HCT116 (cell line): ENCODE measurements at regions not wholly inside any gene's neighbourhood (a gene's known extent, or its start where the extent isn't known, plus 50 kb on each side); places are given as distances from the start of the nearest gene placed in this dataset.

Experiments used
- ATAC-seq: fragments of 200-7000 bp; cut with Tn5 transposase; 2 replicates; pipeline ENCODE4 v1.9.1; 2020; ENCODE audit warnings: mild to moderate bottlenecking, moderate library complexity
- BruUV-seq: library from RNA; stranded (reverse); fragments of 400-500 nt; replicated peaks from 2 replicates; lab custom pipeline; 2021; lab: Mats Ljungman, UMichigan
- CTCF ChIA-PET: fragments of 300-600 bp; sonication (Branson Sonifier 250); formaldehyde crosslinking; loops from one replicate; lab custom pipeline; 2021; ENCODE audit warnings: antibody characterized with exemption; lab: Charles Lee
- POLR2A ChIA-PET: fragments of 300-600, 350-600 bp; sonication (Branson Sonifier 250); formaldehyde crosslinking; loops from one replicate; lab custom pipeline; 2021; ENCODE audit warnings: antibody characterized with exemption; lab: Charles Lee
- RAD21 ChIA-PET, 2 experiments: fragments of 300-600 bp; sonication (Branson Sonifier 250); formaldehyde crosslinking; loops; one replicate each; lab custom pipeline; 2023; ENCODE audit warnings: low total read pairs in 2 of 2; ENCODE audit not compliant: uncharacterized antibody in 2 of 2, unreplicated experiment in 2 of 2, low non-redundant PET in 1 of 2; lab: Charles Lee
- DNase-seq: peaks from one replicate; pipeline ENCODE4 v3.0.0-alpha.2; 2010; ENCODE audit warnings: low read depth, low spot score
- H2AFZ ChIP-seq: fragments of 200-600 bp; shearing (Covaris generic), sonication (generic); 2 replicates; pipeline ENCODE4 v1.6.1; 2017; ENCODE audit warnings: low read depth, mixed run types, mixed read lengths, antibody characterized with exemption, low read length; ENCODE audit not compliant: poor library complexity, severe bottlenecking
- H3K27ac ChIP-seq: 2 replicates; pipeline ENCODE4 v1.5.1; 2012; ENCODE audit warnings: low read depth, low read length
- H3K27me3 ChIP-seq: fragments of 200-600 bp; sonication (generic); 2 replicates; pipeline ENCODE4 v1.6.1; 2016; ENCODE audit warnings: mixed run types, low read length, mixed read lengths; ENCODE audit not compliant: insufficient read depth
- H3K36me3 ChIP-seq, 2 experiments: fragments of 200-500 bp in 1 of 2; fragments of 200-600 bp in 1 of 2; sonication (Bioruptor generic) in 1 of 2; sonication (generic) in 1 of 2; 2 replicates each; pipeline versions ENCODE4 v1.5.1 to v1.6.1; 2014 to 2016; ENCODE audit warnings: low read length in 2 of 2, inconsistent platforms in 1 of 2, mixed read lengths in 1 of 2, mixed run types in 1 of 2; ENCODE audit not compliant: insufficient read depth in 2 of 2, control insufficient read depth in 1 of 2
- H3K4me1 ChIP-seq, 2 experiments: fragments of 200-600 bp in 1 of 2; sonication (generic) in 1 of 2; 2 replicates each; pipeline versions ENCODE4 v1.5.1 to v1.6.1; 2012 to 2017; ENCODE audit warnings: low read length in 2 of 2, inconsistent platforms in 1 of 2, mild to moderate bottlenecking in 1 of 2, mixed read lengths in 1 of 2, mixed run types in 1 of 2, moderate library complexity in 1 of 2; ENCODE audit not compliant: insufficient read depth in 2 of 2, control insufficient read depth in 1 of 2
- H3K4me2 ChIP-seq: fragments of 200-600 bp; sonication (generic); 2 replicates; pipeline ENCODE4 v1.6.1; 2017; ENCODE audit warnings: mixed run types, low read length, mixed read lengths
- H3K4me3 ChIP-seq, 2 experiments: fragments of 200-600 bp in 1 of 2; sonication (generic) in 1 of 2; replicated peaks in 1 of 2; 2 replicates each; pipeline ENCODE4 v1.5.1; 2011 to 2016; ENCODE audit warnings: low read length in 2 of 2, control low read depth in 1 of 2, low read depth in 1 of 2, mild to moderate bottlenecking in 1 of 2, mixed read lengths in 1 of 2, mixed run types in 1 of 2
- H3K79me2 ChIP-seq: fragments of 200-600 bp; sonication (generic); 2 replicates; pipeline ENCODE4 v1.6.1; 2017; ENCODE audit warnings: mild to moderate bottlenecking, mixed run types, low read length, moderate library complexity, mixed read lengths; ENCODE audit not compliant: insufficient read depth
- H3K9ac ChIP-seq: fragments of 200-600 bp; sonication (generic); 2 replicates; pipeline ENCODE4 v1.6.1; 2016; ENCODE audit warnings: low read length, mixed read lengths
- H3K9me2 ChIP-seq: fragments of 200-600 bp; sonication (generic), shearing (Covaris generic); 2 replicates; pipeline ENCODE4 v1.6.1; 2017; ENCODE audit warnings: mixed run types, mild to moderate bottlenecking, moderate library complexity; ENCODE audit not compliant: insufficient read depth
- H3K9me3 ChIP-seq, 2 experiments: fragments of 200-500 bp in 1 of 2; fragments of 200-600 bp in 1 of 2; sonication (Bioruptor generic) in 1 of 2; sonication (generic) in 1 of 2; 2 replicates each; pipeline ENCODE4 v1.6.1; 2014 to 2017; ENCODE audit warnings: low read length in 2 of 2, mixed read lengths in 2 of 2, inconsistent platforms in 1 of 2, low read depth in 1 of 2, mild to moderate bottlenecking in 1 of 2, mixed run types in 1 of 2, moderate library complexity in 1 of 2; ENCODE audit not compliant: control insufficient read depth in 1 of 2, insufficient read depth in 1 of 2
- H4K20me1 ChIP-seq: fragments of 200-600 bp; sonication (generic), shearing (Covaris generic); 2 replicates; pipeline ENCODE4 v1.6.1; 2017; ENCODE audit warnings: mixed run types, mild to moderate bottlenecking, moderate library complexity; ENCODE audit not compliant: insufficient read depth
- ATF3 ChIP-seq: IDR thresholded peaks from 2 replicates; pipeline ENCODE4 v1.6.1; 2012
- CTCF ChIP-seq, 3 experiments: fragments of 200-600 bp in 1 of 3; sonication (generic) in 1 of 3; IDR thresholded peaks in 2 of 3; conservative IDR thresholded peaks in 1 of 3; 2 replicates each; pipeline ENCODE4 v1.5.1; 2012 to 2017; ENCODE audit warnings: low read depth in 2 of 3, low read length in 2 of 3, antibody characterized with exemption in 1 of 3, borderline replicate concordance in 1 of 3, control low read depth in 1 of 3, mild to moderate bottlenecking in 1 of 3, mixed read lengths in 1 of 3, mixed run types in 1 of 3, moderate library complexity in 1 of 3; ENCODE audit not compliant: insufficient read depth in 1 of 3
- EGR1 ChIP-seq: IDR thresholded peaks from 2 replicates; pipeline ENCODE4 v1.6.1; 2012; ENCODE audit warnings: low read depth
- ELF1 ChIP-seq: IDR thresholded peaks from 2 replicates; pipeline ENCODE4 v1.6.1; 2012; ENCODE audit warnings: low read depth, borderline replicate concordance
- MAX ChIP-seq: IDR thresholded peaks from 2 replicates; pipeline ENCODE4 v1.6.1; 2012
- RAD21 ChIP-seq: IDR thresholded peaks from 2 replicates; pipeline ENCODE4 v1.6.1; 2012; ENCODE audit warnings: low read depth, mild to moderate bottlenecking
- SIN3A ChIP-seq: IDR thresholded peaks from 2 replicates; pipeline ENCODE4 v1.6.1; 2012; ENCODE audit warnings: low read depth
- SP1 ChIP-seq: IDR thresholded peaks from 2 replicates; pipeline ENCODE4 v1.6.1; 2012; ENCODE audit warnings: low read depth
- SRF ChIP-seq: IDR thresholded peaks from 2 replicates; pipeline ENCODE4 v1.6.1; 2012; ENCODE audit warnings: low read depth
- ZBTB33 ChIP-seq: IDR thresholded peaks from 2 replicates; pipeline ENCODE4 v1.6.1; 2011; ENCODE audit warnings: mild to moderate bottlenecking, low read length, moderate library complexity; ENCODE audit not compliant: insufficient replicate concordance; ENCODE audit errors: extremely low read depth
- ZNF274 ChIP-seq: fragments of 200-500 bp; sonication (Bioruptor generic); IDR thresholded peaks from 2 replicates; pipeline ENCODE4 v1.6.1; 2014; ENCODE audit warnings: mild to moderate bottlenecking, low read depth, low read length, inconsistent platforms
- intact Hi-C: fragments of 100-400 bp; cut with micrococcal nuclease; formaldehyde crosslinking; loops from 2 replicates; pipeline ENCODE4 v1.10.0; 2022

GRCh38 chr20:50398821-50399554 lies 111.2 kb upstream of the PTPN1 start:
- H3K9me3 ChIP-seq, result no peaks in the 10 kb centered on the region
- no peak overlapping the region for H3K27ac ChIP-seq

GRCh38 chr20:50399555-50399916 lies 110.6 kb upstream of the PTPN1 start:
- H3K9me2 ChIP-seq, result no peaks in the 10 kb centered on the region
- no peak overlapping the region for H2AFZ ChIP-seq
- H3K79me2 ChIP-seq, result no peaks in the 10 kb centered on the region
- H3K4me1 ChIP-seq, result peaks cover 6 to 7% of the 10 kb centered on the region in 2 experiments; a peak in 3 of 4 replicates
- no peak overlapping the region for H3K27ac ChIP-seq
- intact Hi-C loops, result no loop called here
- ATAC-seq (no peak), DNase-seq (no peak)
- POLR2A ChIA-PET, result no interaction called here
- no peaks in the 10 kb centered on the region for H4K20me1 ChIP-seq
- BruUV-seq, result no TSS peak
- H3K27me3 ChIP-seq, result no peaks in the 10 kb centered on the region; the same call in 1 of the 2 replicates
- CTCF ChIA-PET, result no interaction called here
- RAD21 ChIA-PET, result no interaction called here
- no peak overlapping the region for H3K4me2 ChIP-seq
- H3K9me3 ChIP-seq, result no peaks in the 10 kb centered on the region
- H3K36me3 ChIP-seq, result no peaks in the 10 kb centered on the region
- H3K9ac ChIP-seq, result no peak overlapping the region
- H3K4me3 ChIP-seq, result no peak overlapping the region
- TF ChIP-seq CTCF (IDR thresholded peaks at IDR 0.05 in 2 of 3, conservative IDR thresholded peaks at IDR 0.05 in 1 of 3; ENCODE audit: borderline replicate concordance in 1 of 3, insufficient read depth in 1 of 3, low read depth in 2 of 3, low read length in 2 of 3) (no peak), ATF3 (no peak), MAX (no peak), ELF1 (no peak), SRF (no peak), ZBTB33 (no peak), SP1 (no peak), EGR1 (no peak), ZNF274 (no peak), RAD21 (no peak)

More at GRCh38 chr20:50398821-50399554, 111.2 kb upstream of the PTPN1 start:
- RAD21 ChIA-PET, result no interaction called here
- DNase-seq (no peak), ATAC-seq (no peak)
- Histone ChIP-seq H3K79me2 (no peaks in the 10 kb centered on the region), H3K9ac (no peak overlapping the region), H3K36me3 (no peaks in the 10 kb centered on the region), H2AFZ (no peak overlapping the region), H4K20me1 (no peaks in the 10 kb centered on the region), H3K4me2 (no peak overlapping the region), H3K27me3 (no peaks in the 10 kb centered on the region; the same call in 1 of the 2 replicates), H3K4me3 (no peak overlapping the region), H3K4me1 (peaks cover 5% of the 10 kb centered on the region in 2 experiments; a peak in 3 of 4 replicates), H3K9me2 (no peaks in the 10 kb centered on the region)
- POLR2A ChIA-PET, result no interaction called here
- BruUV-seq, result no TSS peak
- intact Hi-C loops, result no loop called here
- CTCF ChIA-PET, result no interaction called here
- no peak for TF ChIP-seq SIN3A
